Activated CD4-positive, alpha-beta T cell treated with anti-CD3 and anti-CD28 coated beads, Interleukin-10, Interleukin-2, amounts not matched to agents 100 ng/mL and 50 ng/mL, durations not matched to agents 16 hours and 8 hours (primary cell): ENCODE measurements at regions not wholly inside any gene's neighbourhood (a gene's known extent, or its start where the extent isn't known, plus 50 kb on each side); places are given as distances from the start of the nearest gene placed in this dataset.

ENCODE experiments used
- DNase-seq: peaks from one replicate; pipeline ENCODE4 v3.0.0-alpha.2; 2020

GRCh38 chr2:164439885-164440284, 181.4 kb downstream of the GRB14 start:
- DNase-seq, result no peak

GRCh38 chr2:164439235-164439634, 182.0 kb downstream of the GRB14 start:
- DNase-seq, result no peak

- DNase-seq, result no peak
Measured at GRCh38 chr2:164438490-164439205, 182.6 kb downstream of the GRB14 start.

- DNase-seq, result no peak
Measured at GRCh38 chr2:164436131-164436530, 185.2 kb downstream of the GRB14 start.

GRCh38 chr2:164430166-164430783, 191.0 kb downstream of the GRB14 start:
- peak; percentile 12 for DNase-seq

GRCh38 chr2:164429354-164429753, 191.9 kb downstream of the GRB14 start:
- no peak for DNase-seq

GRCh38 chr2:164427111-164427510, 194.2 kb downstream of the GRB14 start:
- no peak for DNase-seq

- no peak for DNase-seq
Measured at GRCh38 chr2:164420787-164421186, 200.5 kb downstream of the GRB14 start.

GRCh38 chr2:164412831-164413230, 208.5 kb downstream of the GRB14 start:
- DNase-seq, result no peak

- DNase-seq, result no peak
Measured at GRCh38 chr2:164389411-164389810, 231.9 kb downstream of the GRB14 start.

- peak; percentile 0 for DNase-seq
Measured at GRCh38 chr2:164388511-164388910, 232.8 kb downstream of the GRB14 start.

GRCh38 chr2:164386231-164386630, 235.1 kb downstream of the GRB14 start:
- no peak for DNase-seq

- no peak for DNase-seq
Measured at GRCh38 chr2:164384434-164384833, 236.8 kb downstream of the GRB14 start.

- DNase-seq, result no peak
Measured at GRCh38 chr2:164371916-164372315, 249.4 kb downstream of the GRB14 start.

- no peak for DNase-seq
Measured at GRCh38 chr2:164369366-164369765, 251.9 kb downstream of the GRB14 start.

- DNase-seq, result no peak
Measured at GRCh38 chr2:164368896-164369295, 252.4 kb downstream of the GRB14 start.

GRCh38 chr2:164363646-164364045, 257.6 kb downstream of the GRB14 start:
- no peak for DNase-seq

- no peak for DNase-seq
Measured at GRCh38 chr2:164351536-164351935, 269.7 kb downstream of the GRB14 start.

- DNase-seq, result no peak
Measured at GRCh38 chr2:164335947-164336346, 285.3 kb downstream of the GRB14 start.

GRCh38 chr2:164335128-164335527, 286.2 kb downstream of the GRB14 start:
- DNase-seq, result no peak

GRCh38 chr2:164328310-164328709, 293.0 kb downstream of the GRB14 start:
- DNase-seq, result no peak

- DNase-seq, result no peak
Measured at GRCh38 chr2:164323978-164324377, 297.3 kb downstream of the GRB14 start.

- no peak for DNase-seq
Measured at GRCh38 chr2:164314148-164314547, 307.1 kb downstream of the GRB14 start.

GRCh38 chr2:164306872-164307271, 314.4 kb downstream of the GRB14 start:
- DNase-seq, result no peak

- DNase-seq, result no peak
Measured at GRCh38 chr2:164302786-164303185, 318.5 kb downstream of the GRB14 start.
